GM19467 (cell line): ENCODE measurements at regions not wholly inside any gene's neighbourhood (a gene's known extent, or its start where the extent isn't known, plus 50 kb on each side); places are given as distances from the start of the nearest gene placed in this dataset.

Experiments used
- ATAC-seq: cut with Tn5 transposase; IDR thresholded peaks from one replicate; pipeline ENCODE4 v1.9.1; 2021; ENCODE audit warnings: mild to moderate bottlenecking, moderate library complexity; ENCODE audit not compliant: unreplicated experiment

- ATAC-seq: no peak
These were observed 185.8 kb downstream of the PCSK1 start for GRCh38 chr5:96247097-96247701.

GRCh38 chr5:96245140-96246091 lies 187.6 kb downstream of the PCSK1 start:
- ATAC-seq: no peak

GRCh38 chr5:96244696-96245095 lies 188.4 kb downstream of the PCSK1 start:
- no peak for ATAC-seq

GRCh38 chr5:96243862-96244261 lies 189.2 kb downstream of the PCSK1 start:
- no peak for ATAC-seq

GRCh38 chr5:96243203-96243602 lies 189.8 kb downstream of the PCSK1 start:
- no peak for ATAC-seq

GRCh38 chr5:96242571-96242970 lies 190.5 kb downstream of the PCSK1 start:
- no peak for ATAC-seq

GRCh38 chr5:96236831-96237230 lies 196.2 kb downstream of the PCSK1 start:
- ATAC-seq: no peak

GRCh38 chr5:96236051-96236450 lies 197.0 kb downstream of the PCSK1 start:
- no peak for ATAC-seq

GRCh38 chr5:96235008-96235910 lies 197.8 kb downstream of the PCSK1 start:
- no peak for ATAC-seq

GRCh38 chr5:96232602-96233001 lies 200.4 kb downstream of the PCSK1 start:
- ATAC-seq: no peak

- ATAC-seq: no peak
These were observed 203.9 kb downstream of the PCSK1 start for GRCh38 chr5:96229188-96229587.

- no peak for ATAC-seq
These were observed 204.6 kb downstream of the PCSK1 start for GRCh38 chr5:96228408-96228807.

GRCh38 chr5:96227957-96228356 lies 205.1 kb downstream of the PCSK1 start:
- ATAC-seq: no peak

GRCh38 chr5:96226941-96227552 lies 206.0 kb downstream of the PCSK1 start:
- no peak for ATAC-seq

GRCh38 chr5:96222129-96222528 lies 210.9 kb downstream of the PCSK1 start:
- ATAC-seq: no peak

GRCh38 chr5:96220610-96221390 lies 212.2 kb downstream of the PCSK1 start:
- no peak for ATAC-seq

GRCh38 chr5:96219580-96220281 lies 213.3 kb downstream of the PCSK1 start:
- no peak for ATAC-seq

- ATAC-seq: no peak
These were observed 214.4 kb downstream of the PCSK1 start for GRCh38 chr5:96218653-96219052.

- ATAC-seq: no peak
These were observed 218.4 kb downstream of the PCSK1 start for GRCh38 chr5:96214442-96215197.
